HEK293T (cell line): ENCODE measurements at regions not wholly inside any gene's neighbourhood (a gene's known extent, or its start where the extent isn't known, plus 50 kb on each side); places are given as distances from the start of the nearest gene placed in this dataset.

Experiments
- BHLHE40 ChIP-seq: fragments of 450-650 bp; IDR thresholded peaks from 2 replicates; pipeline ENCODE4 v1.6.1; 2016; ENCODE audit warnings: mild to moderate bottlenecking, moderate library complexity, borderline replicate concordance
- FOXK2 ChIP-seq: fragments of 450-650 bp; IDR thresholded peaks from 2 replicates; pipeline ENCODE4 v1.6.1; 2016; ENCODE audit warnings: mild to moderate bottlenecking
- HDGF ChIP-seq: fragments of 450-650 bp; IDR thresholded peaks from 2 replicates; pipeline ENCODE4 v1.6.1; 2017; ENCODE audit warnings: antibody characterized with exemption, borderline replicate concordance

- TF ChIP-seq BHLHE40 (no peak), FOXK2 (no peak), HDGF (no peak)
Observed at GRCh38 chr14:61630399-61631044, 64.8 kb upstream of the HIF1A start.
